ENCODE measurements at regions not wholly inside any gene's neighbourhood (a gene's known extent, or its start where the extent isn't known, plus 50 kb on each side); places are given as distances from the start of the nearest gene placed in this dataset.

DNA sequence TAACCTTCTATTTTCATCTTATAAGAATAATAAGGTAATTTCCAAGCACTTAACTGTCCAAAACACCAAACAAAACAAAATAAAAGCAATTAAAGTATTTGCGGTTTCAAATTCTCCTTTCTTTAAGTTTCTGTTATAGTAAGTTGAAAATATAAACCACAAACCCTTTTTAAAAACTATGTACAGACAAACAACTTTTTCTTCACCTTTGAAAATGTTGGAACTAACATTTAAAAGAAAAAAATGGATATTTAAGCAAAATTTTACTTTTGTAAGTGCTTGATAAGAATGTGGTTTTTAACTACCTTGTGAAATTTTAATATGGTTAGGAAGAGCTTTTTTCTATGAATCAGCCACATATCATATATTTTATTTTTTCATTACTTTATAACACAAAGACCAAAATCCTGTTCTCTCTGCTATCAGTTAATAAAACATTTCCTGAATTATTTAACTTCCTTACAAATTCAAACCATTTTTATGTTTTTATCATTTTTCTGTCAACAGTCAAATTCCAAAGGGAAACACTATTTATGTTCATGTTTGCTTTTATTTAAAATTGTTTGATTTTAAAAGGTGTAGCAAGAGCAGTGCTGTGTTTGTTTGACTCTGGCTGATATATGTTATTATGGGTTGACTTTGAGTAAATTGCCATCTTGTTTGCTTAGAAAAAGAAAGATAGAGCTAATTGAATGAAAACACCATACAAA, 554.1 kb upstream of the KLHL1 start:
- ChIA-PET CTCF (interaction anchor here (1.0 kb wide), 1 partner anchor 49 kb away, joined by 4 read pairs; no protein-coding TSS in a partner anchor), POLR2A (no interaction called here)
- Mint-ChIP-seq H3K4me3 (no peak overlapping the region), H3K9me3 (ENCODE audit: low read depth) (no peaks in the 10 kb centered on the region), H3K4me1 (no peaks in the 10 kb centered on the region), H3K36me3 (ENCODE audit: low read depth) (no peaks in the 10 kb centered on the region), H3K27ac (no peak overlapping the region), H3K27me3 (no peaks in the 10 kb centered on the region)
- intact Hi-C loops (cut with DNase I, micrococcal nuclease) = no loop called here
- DNase-seq (no peak), ATAC-seq (no peak)

DNA sequence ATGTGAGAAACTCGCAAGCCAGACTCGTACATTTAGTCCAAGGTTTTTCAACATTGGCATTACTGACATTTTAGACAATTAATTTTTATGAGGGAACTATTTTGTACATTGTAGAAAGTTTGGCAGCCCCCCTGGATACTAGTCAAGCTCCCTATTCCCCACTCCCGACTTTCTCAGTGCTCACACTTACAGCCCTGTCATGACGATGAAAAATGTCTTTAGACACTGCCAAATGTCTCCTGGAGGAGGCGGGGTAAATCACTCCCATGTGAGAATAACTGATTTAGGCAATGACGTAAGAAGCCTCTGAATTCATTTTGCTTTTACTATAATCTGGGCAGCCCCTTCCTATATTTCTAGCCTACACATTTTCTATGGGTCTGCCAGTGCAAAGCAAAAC, 535.8 kb upstream of the KLHL1 start:
- Mint-ChIP-seq H3K27ac (no peak overlapping the region), H3K9me3 (ENCODE audit: low read depth) (peaks cover 5% of the 10 kb centered on the region), H3K27me3 (no peaks in the 10 kb centered on the region), H3K4me1 (no peaks in the 10 kb centered on the region), H3K4me3 (no peak overlapping the region), H3K36me3 (ENCODE audit: low read depth) (no peaks in the 10 kb centered on the region)
- DNase-seq = no peak
- POLR2A ChIA-PET = no interaction called here
- no peak for ATAC-seq
- CTCF ChIA-PET = no interaction called here
- intact Hi-C loops (cut with DNase I, micrococcal nuclease) = no loop called here

DNA sequence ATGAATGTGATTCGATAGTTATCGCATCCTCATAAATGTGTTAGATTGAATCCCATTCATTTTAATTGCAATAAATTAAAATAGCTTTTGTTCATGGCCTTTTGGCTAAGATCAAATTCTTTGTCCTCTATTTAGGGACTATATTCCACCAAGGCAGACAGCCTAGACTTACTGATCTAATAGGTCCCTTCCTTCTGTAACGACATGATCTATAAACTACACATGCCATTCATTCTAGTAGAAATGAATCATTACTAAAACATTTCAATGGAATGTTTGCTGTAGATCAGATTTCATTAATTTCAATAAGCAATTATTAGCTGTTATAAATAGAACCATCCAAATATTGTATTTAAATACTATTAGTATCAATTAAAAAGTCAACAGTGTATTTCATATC, 526.6 kb upstream of the KLHL1 start:
- Mint-ChIP-seq H3K4me3 (no peak overlapping the region), H3K9me3 (ENCODE audit: low read depth) (peaks cover 2% of the 10 kb centered on the region), H3K27me3 (no peaks in the 10 kb centered on the region), H3K27ac (no peak overlapping the region), H3K36me3 (ENCODE audit: low read depth) (no peaks in the 10 kb centered on the region), H3K4me1 (no peaks in the 10 kb centered on the region)
- ChIA-PET CTCF (no interaction called here), POLR2A (no interaction called here)
- no peak for DNase-seq
- no peak for ATAC-seq
- intact Hi-C loops (cut with DNase I, micrococcal nuclease) = no loop called here

DNA sequence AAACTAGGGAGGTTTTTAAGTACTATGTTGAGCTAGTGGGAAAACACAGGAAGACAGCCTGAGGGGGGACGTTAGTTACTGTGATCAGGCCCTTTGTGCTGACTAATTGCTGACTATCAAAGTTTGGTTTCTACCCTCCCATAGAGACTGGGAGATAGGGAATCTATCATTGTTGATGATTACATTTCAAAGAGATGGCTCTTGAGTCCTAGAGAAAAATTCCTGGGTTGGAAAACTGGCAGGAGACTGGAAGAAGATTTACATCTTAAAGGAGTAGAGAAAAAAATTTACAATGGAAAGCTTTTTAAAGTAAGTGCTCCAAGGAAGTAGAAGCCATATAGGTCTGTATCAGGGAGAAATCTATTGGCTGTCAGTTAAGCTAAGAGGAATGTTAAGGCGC, 522.0 kb upstream of the KLHL1 start:
- Mint-ChIP-seq H3K27ac (no peak overlapping the region), H3K4me1 (no peaks in the 10 kb centered on the region), H3K4me3 (no peak overlapping the region), H3K27me3 (no peaks in the 10 kb centered on the region), H3K9me3 (ENCODE audit: low read depth) (peaks cover 4% of the 10 kb centered on the region), H3K36me3 (ENCODE audit: low read depth) (no peaks in the 10 kb centered on the region)
- intact Hi-C loops (cut with DNase I, micrococcal nuclease) = no loop called here
- ChIA-PET CTCF (no interaction called here), POLR2A (no interaction called here)
- DNase-seq = no peak
- no peak for ATAC-seq

DNA sequence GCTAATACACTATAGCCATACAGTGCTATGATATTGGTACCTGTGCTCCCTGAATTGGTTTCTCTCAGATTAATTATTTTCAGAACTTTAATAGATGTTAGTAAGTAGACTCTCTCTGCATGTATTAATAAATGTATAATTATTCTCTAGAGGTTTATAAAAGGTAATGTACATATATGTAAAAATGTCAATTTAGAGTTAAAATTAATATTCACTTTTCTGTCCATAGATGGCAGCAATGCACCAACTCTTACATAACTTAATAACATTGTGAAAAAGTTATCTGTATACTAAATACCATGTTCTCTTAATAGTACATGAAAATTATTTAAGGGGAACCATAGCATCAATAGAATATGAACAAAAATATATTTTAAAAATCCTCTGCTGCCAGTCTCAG, 515.0 kb upstream of the KLHL1 start:
- ChIA-PET CTCF (interaction anchor here (0.7 kb wide), 1 partner anchor 254 kb away, joined by 3 read pairs; no protein-coding TSS in a partner anchor), POLR2A (no interaction called here)
- H3K4me3 Mint-ChIP-seq = no peak overlapping the region
- H3K27me3 Mint-ChIP-seq = no peaks in the 10 kb centered on the region
- ATAC-seq (no peak), DNase-seq (no peak)
- H3K36me3 Mint-ChIP-seq (ENCODE audit: low read depth) = no peaks in the 10 kb centered on the region
- H3K9me3 Mint-ChIP-seq (ENCODE audit: low read depth) = no peaks in the 10 kb centered on the region
- no peak overlapping the region for H3K27ac Mint-ChIP-seq
- H3K4me1 Mint-ChIP-seq = no peaks in the 10 kb centered on the region
- intact Hi-C loops (cut with DNase I, micrococcal nuclease) = loop anchor here in 1 of 2 experiments (1.0 kb wide), 2 partner anchors 341 to 1256 kb away; no protein-coding TSS in a partner anchor

DNA sequence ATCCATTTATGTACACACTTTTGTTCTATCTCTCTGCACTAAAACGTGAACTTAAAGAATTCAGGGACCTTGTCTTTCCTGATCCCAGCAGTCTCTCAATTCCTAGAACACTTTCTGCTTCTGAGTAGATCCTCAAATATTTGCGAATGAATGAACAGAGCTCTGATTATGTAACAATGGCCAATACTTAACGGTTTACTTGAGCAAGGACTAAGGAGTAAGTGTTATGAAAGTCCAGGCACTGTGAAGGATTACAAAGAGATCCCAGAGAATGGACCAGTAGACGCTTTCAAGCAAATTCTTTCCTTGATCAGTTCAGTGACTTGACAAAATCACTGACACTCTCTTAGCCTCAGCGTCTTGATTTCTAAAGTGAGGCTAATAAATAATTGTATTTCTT, 514.5 kb upstream of the KLHL1 start:
- Mint-ChIP-seq H3K4me3 (no peak overlapping the region), H3K4me1 (no peaks in the 10 kb centered on the region), H3K9me3 (ENCODE audit: low read depth) (no peaks in the 10 kb centered on the region), H3K36me3 (ENCODE audit: low read depth) (no peaks in the 10 kb centered on the region), H3K27me3 (no peaks in the 10 kb centered on the region), H3K27ac (no peak overlapping the region)
- intact Hi-C loops (cut with DNase I, micrococcal nuclease) = loop anchor here in 1 of 2 experiments (1.0 kb wide), 2 partner anchors 342 to 1257 kb away; no protein-coding TSS in a partner anchor
- ATAC-seq (no peak), DNase-seq (no peak)
- ChIA-PET CTCF (no interaction called here), POLR2A (no interaction called here)

DNA sequence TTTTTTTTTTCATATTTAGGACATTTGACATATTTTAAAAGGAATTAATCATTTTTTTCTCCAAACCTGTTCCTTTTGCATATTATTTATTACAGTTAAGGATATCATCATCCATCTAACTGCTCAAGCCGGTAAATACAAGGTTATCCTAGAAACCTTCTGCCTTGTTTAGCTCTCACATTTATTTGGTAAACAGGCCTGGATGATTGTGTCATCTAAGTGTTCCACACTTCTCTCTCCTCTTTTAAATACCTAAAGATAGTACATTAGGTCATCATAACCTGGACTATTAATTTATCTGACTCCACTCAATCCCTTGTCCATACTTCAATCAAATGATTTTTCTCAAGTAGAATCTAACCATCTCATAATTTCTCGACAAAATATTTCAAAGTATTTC, 511.7 kb upstream of the KLHL1 start:
- no peak overlapping the region for H3K27ac Mint-ChIP-seq
- no peaks in the 10 kb centered on the region for H3K36me3 Mint-ChIP-seq (ENCODE audit: low read depth)
- POLR2A ChIA-PET = no interaction called here
- H3K4me3 Mint-ChIP-seq = no peak overlapping the region
- H3K4me1 Mint-ChIP-seq = no peaks in the 10 kb centered on the region
- H3K9me3 Mint-ChIP-seq (ENCODE audit: low read depth) = no peaks in the 10 kb centered on the region
- intact Hi-C loops (cut with DNase I, micrococcal nuclease) = no loop called here
- ATAC-seq (no peak), DNase-seq (no peak)
- CTCF ChIA-PET = no interaction called here
- H3K27me3 Mint-ChIP-seq = no peaks in the 10 kb centered on the region

DNA sequence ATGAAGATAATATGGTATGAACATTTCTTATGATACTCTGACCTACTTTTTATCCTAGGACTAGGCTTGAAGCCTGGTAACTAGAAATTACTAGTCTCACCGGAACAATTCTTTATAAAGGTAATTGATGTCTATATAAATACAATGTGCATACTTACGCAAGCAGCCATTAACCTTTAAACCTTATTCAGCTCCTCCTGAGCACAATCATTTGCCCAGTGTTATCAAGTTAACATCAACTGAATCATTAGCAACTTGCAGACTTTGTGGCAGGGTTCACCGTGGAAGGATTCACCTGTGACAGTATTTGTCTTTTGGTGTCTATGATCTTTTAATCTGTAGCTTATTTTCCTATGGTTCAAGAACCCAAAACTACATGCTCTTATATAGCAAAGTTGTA, 508.6 kb upstream of the KLHL1 start:
- H3K36me3 Mint-ChIP-seq (ENCODE audit: low read depth) = no peaks in the 10 kb centered on the region
- no peaks in the 10 kb centered on the region for H3K4me1 Mint-ChIP-seq
- no peak overlapping the region for H3K4me3 Mint-ChIP-seq
- no peaks in the 10 kb centered on the region for H3K27me3 Mint-ChIP-seq
- DNase-seq (no peak), ATAC-seq (no peak)
- H3K27ac Mint-ChIP-seq = no peak overlapping the region
- intact Hi-C loops (cut with DNase I, micrococcal nuclease) = no loop called here
- POLR2A ChIA-PET = no interaction called here
- no peaks in the 10 kb centered on the region for H3K9me3 Mint-ChIP-seq (ENCODE audit: low read depth)
- CTCF ChIA-PET = no interaction called here

DNA sequence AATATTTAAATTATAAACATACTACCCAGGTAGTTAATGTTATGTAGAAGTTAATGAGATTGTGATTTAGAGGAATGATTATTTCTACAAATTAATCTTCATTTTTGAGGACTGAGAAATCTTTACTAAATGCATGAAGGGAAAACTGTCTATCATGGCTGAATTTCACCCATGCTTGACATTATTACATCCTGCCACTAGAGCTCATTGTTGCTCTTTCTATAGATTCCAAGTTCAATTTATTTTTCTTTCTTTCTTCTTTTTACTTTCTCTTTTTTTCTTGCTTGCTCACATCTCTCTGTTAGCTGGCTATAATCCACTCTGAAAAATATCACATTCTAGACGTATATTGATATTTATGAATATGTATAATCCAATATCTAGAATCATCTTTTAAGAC, 505.0 kb upstream of the KLHL1 start:
- Mint-ChIP-seq H3K27me3 (no peaks in the 10 kb centered on the region), H3K4me1 (no peaks in the 10 kb centered on the region), H3K4me3 (no peak overlapping the region), H3K36me3 (ENCODE audit: low read depth) (no peaks in the 10 kb centered on the region), H3K9me3 (ENCODE audit: low read depth) (no peaks in the 10 kb centered on the region), H3K27ac (no peak overlapping the region)
- intact Hi-C loops (cut with DNase I, micrococcal nuclease) = no loop called here
- POLR2A ChIA-PET = no interaction called here
- ATAC-seq (no peak), DNase-seq (no peak)
- CTCF ChIA-PET = interaction anchor here (0.6 to 1.1 kb wide), 2 partner anchors 13 to 48 kb away, joined by 3 to 4 read pairs; no protein-coding TSS in a partner anchor

DNA sequence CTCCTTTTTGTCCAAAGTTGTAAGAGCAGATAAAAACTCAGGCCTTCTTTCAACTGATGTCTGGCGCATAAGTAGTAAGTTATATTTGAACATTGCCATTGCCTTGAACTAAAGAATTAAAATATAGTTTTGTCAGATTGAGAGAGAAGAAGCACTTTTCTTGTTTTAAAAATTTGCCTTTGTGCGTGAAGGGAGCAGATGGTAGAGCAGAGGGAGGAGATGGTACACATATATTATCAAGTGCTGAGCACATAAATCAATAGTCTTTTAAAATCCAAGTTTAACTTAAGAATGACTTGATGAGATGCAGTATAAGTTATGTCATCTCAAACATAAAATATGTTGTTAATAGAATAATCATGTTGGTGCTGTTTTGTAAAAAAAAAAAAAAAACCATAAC, 504.6 kb upstream of the KLHL1 start:
- ATAC-seq = no peak
- POLR2A ChIA-PET = no interaction called here

DNA sequence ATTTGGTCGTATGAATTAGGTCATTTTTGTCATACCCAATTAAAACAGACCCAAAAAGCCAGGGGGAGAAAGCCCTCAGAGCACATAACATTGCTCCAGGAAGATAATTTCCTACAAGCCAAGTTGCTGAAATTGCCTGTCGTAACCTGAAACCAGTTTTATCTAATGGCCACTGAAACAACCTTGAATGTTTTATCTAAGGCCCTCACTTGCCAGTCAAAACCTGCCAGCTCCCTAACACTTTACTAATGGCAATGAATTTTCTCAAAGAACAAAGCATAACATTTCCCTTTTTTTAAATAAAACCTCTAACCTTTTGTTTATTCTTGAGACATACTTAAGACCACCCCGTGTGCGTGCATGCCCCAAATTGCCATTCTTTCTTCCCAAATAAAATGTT, 496.2 kb upstream of the KLHL1 start:
- intact Hi-C loops (cut with DNase I, micrococcal nuclease) = no loop called here
- no peaks in the 10 kb centered on the region for H3K4me1 Mint-ChIP-seq
- POLR2A ChIA-PET = no interaction called here
- DNase-seq = no peak
- CTCF ChIA-PET = interaction anchor here (1.8 kb wide), 1 partner anchor 7 kb away, joined by 7 read pairs; no protein-coding TSS in a partner anchor
- no peak overlapping the region for H3K27ac Mint-ChIP-seq
- no peaks in the 10 kb centered on the region for H3K27me3 Mint-ChIP-seq
- H3K4me3 Mint-ChIP-seq = no peak overlapping the region
- no peaks in the 10 kb centered on the region for H3K36me3 Mint-ChIP-seq (ENCODE audit: low read depth)
- peaks cover 7% of the 10 kb centered on the region for H3K9me3 Mint-ChIP-seq (ENCODE audit: low read depth)
- ATAC-seq = no peak

More for the DNA sequence above, 504.6 kb upstream of the KLHL1 start:
- H3K27ac Mint-ChIP-seq = no peak overlapping the region
- DNase-seq = no peak
- H3K36me3 Mint-ChIP-seq (ENCODE audit: low read depth) = no peaks in the 10 kb centered on the region
- no peak overlapping the region for H3K4me3 Mint-ChIP-seq
- no peaks in the 10 kb centered on the region for H3K27me3 Mint-ChIP-seq
- H3K9me3 Mint-ChIP-seq (ENCODE audit: low read depth) = no peaks in the 10 kb centered on the region
- CTCF ChIA-PET = interaction anchor here (0.6 kb wide), 1 partner anchor 13 kb away, joined by 3 read pairs; no protein-coding TSS in a partner anchor
- intact Hi-C loops (cut with DNase I, micrococcal nuclease) = no loop called here
- H3K4me1 Mint-ChIP-seq = no peaks in the 10 kb centered on the region

DNA sequence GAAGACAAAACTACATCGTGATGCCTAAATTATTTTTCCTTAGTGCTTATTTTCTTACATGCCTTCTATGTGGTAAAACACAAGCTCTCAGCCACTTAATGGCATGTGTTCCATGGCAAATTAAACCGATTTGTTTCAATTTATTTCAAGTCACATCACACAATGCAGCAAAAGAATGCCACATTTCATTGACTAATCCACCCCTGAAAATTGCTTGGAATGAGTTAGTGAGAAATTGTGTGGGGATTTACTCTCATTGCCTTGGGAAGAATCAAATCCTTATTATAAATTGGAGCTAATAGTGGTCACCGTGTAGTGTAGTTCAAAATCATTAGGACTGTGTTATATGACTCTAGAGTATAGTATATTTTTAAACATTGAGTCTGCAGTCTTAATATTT, 485.5 kb upstream of the KLHL1 start:
- POLR2A ChIA-PET = no interaction called here
- no peak overlapping the region for H3K4me3 Mint-ChIP-seq
- CTCF ChIA-PET = no interaction called here
- intact Hi-C loops (cut with DNase I, micrococcal nuclease) = no loop called here
- H3K36me3 Mint-ChIP-seq (ENCODE audit: low read depth) = no peaks in the 10 kb centered on the region
- H3K9me3 Mint-ChIP-seq (ENCODE audit: low read depth) = no peaks in the 10 kb centered on the region
- no peaks in the 10 kb centered on the region for H3K27me3 Mint-ChIP-seq
- ATAC-seq (no peak), DNase-seq (no peak)
- H3K27ac Mint-ChIP-seq = no peak overlapping the region
- no peaks in the 10 kb centered on the region for H3K4me1 Mint-ChIP-seq
